Left hindlimb (tissue), 1 donor: ENCODE measurements at regions not wholly inside any gene's neighbourhood (a gene's known extent, or its start where the extent isn't known, plus 50 kb on each side); places are given as distances from the start of the nearest gene placed in this dataset.

ENCODE experiments used
- DNase-seq: peaks from one replicate; pipeline ENCODE4 v3.0.0-alpha.2; 2018

GRCh38 chr10:43888586-43888985, 239.9 kb upstream of the ZNF32 start:
- no peak for DNase-seq

GRCh38 chr10:43885842-43886241, 237.2 kb upstream of the ZNF32 start:
- no peak for DNase-seq

GRCh38 chr10:43885252-43885651, 236.6 kb upstream of the ZNF32 start:
- DNase-seq, result no peak

- DNase-seq, result no peak
These were observed 235.9 kb upstream of the ZNF32 start for GRCh38 chr10:43884501-43885105.

GRCh38 chr10:43882711-43883110, 234.0 kb upstream of the ZNF32 start:
- no peak for DNase-seq

- no peak for DNase-seq
These were observed 233.0 kb upstream of the ZNF32 start for GRCh38 chr10:43881657-43882056.

GRCh38 chr10:43880160-43880559, 231.5 kb upstream of the ZNF32 start:
- no peak for DNase-seq

GRCh38 chr10:43879742-43880141, 231.1 kb upstream of the ZNF32 start:
- no peak for DNase-seq

- DNase-seq, result no peak
These were observed 230.5 kb upstream of the ZNF32 start for GRCh38 chr10:43879162-43879561.

- no peak for DNase-seq
These were observed 229.7 kb upstream of the ZNF32 start for GRCh38 chr10:43878386-43878785.

GRCh38 chr10:43876976-43877375, 228.3 kb upstream of the ZNF32 start:
- no peak for DNase-seq

- DNase-seq, result no peak
These were observed 226.3 kb upstream of the ZNF32 start for GRCh38 chr10:43874984-43875383.

GRCh38 chr10:43873717-43874116, 225.0 kb upstream of the ZNF32 start:
- DNase-seq, result no peak

GRCh38 chr10:43872644-43873043, 224.0 kb upstream of the ZNF32 start:
- no peak for DNase-seq

- no peak for DNase-seq
These were observed 222.9 kb upstream of the ZNF32 start for GRCh38 chr10:43871545-43871944.

GRCh38 chr10:43870968-43871439, 222.3 kb upstream of the ZNF32 start:
- no peak for DNase-seq

- no peak for DNase-seq
These were observed 221.1 kb upstream of the ZNF32 start for GRCh38 chr10:43869669-43870322.

GRCh38 chr10:43868952-43869351, 220.3 kb upstream of the ZNF32 start:
- DNase-seq, result no peak

- peak; percentile 50 for DNase-seq
These were observed 219.2 kb upstream of the ZNF32 start for GRCh38 chr10:43867667-43868565.

- DNase-seq, result no peak
These were observed 218.4 kb upstream of the ZNF32 start for GRCh38 chr10:43867113-43867512.

- no peak for DNase-seq
These were observed 218.0 kb upstream of the ZNF32 start for GRCh38 chr10:43866712-43867111.

- no peak for DNase-seq
These were observed 216.8 kb upstream of the ZNF32 start for GRCh38 chr10:43865265-43866135.

GRCh38 chr10:43864656-43865055, 216.0 kb upstream of the ZNF32 start:
- DNase-seq, result no peak
